ENCODE measurements at regions not wholly inside any gene's neighbourhood (a gene's known extent, or its start where the extent isn't known, plus 50 kb on each side); places are given as distances from the start of the nearest gene placed in this dataset.
"Not testable (repeated sequence)": the region's sequence is repeated elsewhere in the genome, so short reads cannot be mapped to it uniquely, and the experiment has no call there.

DNA sequence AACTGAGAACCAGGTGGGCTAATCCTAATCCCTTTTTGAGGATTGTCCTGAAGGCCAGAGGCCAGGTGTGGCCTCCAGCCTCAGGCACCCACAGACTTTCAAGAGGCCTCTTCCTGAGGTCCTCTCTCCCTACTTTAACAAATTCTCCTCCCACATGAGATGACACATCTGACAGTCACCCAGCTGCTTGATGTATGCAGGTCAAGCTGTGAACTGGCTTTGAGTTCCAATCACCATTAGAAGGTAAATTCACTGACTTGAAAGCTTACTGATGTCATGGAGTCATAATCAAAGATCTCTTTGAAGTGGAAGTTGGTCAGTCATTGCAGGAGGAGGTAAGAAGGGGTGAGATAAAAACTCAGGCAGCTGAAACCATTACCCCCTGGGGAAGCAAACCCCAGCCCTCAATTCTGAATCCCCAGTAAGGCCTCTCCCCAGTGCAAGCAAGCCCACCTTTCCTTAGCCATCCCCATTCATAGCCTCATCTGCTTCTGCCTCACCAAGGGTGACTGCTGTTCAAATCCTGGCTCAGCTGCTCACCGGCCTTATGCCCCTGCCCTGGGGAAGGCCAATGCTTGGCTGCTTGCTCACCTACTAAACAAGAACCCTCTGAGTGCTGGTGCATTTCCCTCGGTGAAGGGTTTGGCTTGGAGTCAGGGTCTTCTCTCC is 196.3 kb downstream of the BCL2L11 start:
- not testable (repeated sequence) for DNase-seq (ENCODE audit: low read depth)

DNA sequence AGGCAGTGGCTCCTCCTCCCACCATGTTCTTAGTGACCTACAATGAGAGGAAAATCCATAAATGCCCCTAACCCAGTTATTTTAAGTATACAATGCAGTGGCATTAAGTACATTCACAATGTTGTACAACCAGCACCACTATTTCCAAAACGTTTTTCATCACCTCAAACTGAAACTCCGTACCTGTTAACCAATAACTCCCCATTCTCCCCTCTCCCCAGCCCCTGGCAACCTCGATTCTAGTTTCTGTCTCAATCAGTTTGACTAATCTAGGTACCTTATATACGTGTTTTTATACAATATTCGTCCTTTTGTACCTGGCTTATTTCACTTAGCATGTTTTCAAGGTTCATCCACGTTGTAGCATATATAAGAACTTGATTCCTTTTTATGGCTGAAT is 198.8 kb downstream of the BCL2L11 start:
- not testable (repeated sequence) for DNase-seq (ENCODE audit: low read depth)

DNA sequence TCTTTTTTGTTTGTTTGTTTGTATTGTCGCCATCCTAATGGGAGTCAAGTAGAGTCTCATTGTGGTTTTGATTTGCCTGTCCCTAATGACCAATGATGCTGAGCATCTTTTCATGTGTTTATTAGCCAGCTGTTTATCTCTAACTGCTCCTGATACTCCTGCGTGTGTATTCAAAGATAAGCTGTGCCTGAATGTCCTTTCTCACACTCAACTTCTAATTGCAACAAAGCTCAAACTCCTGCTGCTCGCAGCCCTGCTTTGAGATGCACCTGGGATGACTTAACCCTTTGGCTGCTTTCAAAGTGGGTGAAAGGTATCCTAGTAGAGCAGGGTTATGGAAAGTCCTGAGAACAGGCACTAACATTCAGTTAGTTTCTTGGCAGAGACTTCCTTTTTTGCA is 199.6 kb downstream of the BCL2L11 start:
- DNase-seq (ENCODE audit: low read depth), result not testable (repeated sequence)

DNA sequence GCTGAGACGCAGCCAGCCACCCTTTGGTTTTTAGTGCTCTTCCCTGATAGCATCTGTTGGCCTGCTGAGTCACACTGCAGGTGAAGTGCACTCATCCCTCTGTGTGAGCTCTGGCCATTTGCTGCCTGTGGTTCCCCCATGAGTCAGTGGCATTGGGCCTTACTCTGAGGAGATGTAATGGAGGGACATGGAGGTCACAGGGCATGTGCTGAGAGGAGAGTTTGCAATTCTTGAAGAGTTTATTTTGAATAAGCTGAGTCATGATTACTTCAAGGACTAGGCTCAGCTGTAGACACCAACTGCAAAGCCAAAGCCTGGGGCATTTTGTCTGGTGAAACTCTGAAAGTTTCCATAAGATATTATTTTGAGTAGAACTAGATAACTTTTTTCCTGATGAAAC is 200.3 kb downstream of the BCL2L11 start:
- DNase-seq (ENCODE audit: low read depth), result peak; percentile 98

DNA sequence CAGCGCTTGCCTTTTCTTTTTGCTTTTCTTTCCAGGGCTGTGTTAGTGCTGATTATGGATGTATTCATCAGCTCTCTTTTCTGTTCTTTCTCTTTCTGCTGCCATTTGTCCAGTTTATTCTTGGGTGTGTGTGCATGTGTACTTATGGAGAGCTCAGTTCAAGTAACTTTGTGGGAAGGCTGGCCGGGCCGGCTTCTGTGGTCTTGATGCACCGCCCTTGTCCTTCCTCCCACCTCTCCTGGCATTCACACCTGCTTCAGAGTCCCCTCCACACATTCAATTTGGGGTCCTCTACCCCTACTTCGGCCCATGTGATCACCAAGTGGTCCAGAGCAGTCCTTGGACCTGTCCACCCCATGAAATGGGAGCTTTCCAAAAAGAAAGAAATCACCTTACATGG is 202.7 kb downstream of the BCL2L11 start:
- DNase-seq (ENCODE audit: low read depth), result not testable (repeated sequence)

DNA sequence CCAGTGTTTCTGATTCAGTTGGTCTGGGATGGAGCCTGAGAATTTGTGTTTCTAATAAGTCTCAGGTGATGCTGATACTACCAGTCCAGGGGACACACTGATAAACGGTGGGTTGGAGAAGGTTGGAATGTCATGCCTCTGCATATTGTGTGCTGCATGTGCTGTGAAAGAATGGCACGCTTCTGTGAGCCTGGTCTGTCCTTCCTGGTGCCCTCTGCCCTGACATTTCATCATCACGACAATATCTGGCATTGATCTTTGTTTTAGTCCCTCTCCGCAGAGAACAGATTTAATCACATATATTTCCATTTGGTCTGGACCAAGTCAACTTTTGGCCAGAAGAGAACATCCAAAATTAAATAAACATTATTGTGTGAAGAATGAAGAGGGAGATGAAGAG is 207.0 kb downstream of the BCL2L11 start:
- DNase-seq (ENCODE audit: low read depth), result not testable (repeated sequence)

DNA sequence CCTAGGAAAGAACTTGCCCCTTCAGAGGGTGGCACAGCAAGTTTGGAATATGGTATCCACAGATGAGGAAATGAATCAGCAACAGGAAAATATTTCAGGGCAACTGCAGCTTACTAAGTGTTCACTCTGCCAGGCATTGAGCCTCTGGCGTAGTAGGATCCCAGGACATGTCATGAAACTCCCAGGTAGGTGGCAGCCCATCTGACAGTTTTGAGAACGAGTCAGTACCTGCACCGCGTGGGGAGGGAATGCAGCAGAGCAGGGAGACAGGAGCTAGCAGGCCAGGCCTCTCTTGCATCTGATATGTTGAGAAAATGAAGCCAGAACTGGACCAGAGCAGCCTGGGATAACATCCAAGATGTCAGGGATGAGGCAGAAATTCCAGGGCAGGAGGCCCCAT is 208.6 kb downstream of the BCL2L11 start:
- DNase-seq (ENCODE audit: low read depth), result not testable (repeated sequence)

DNA sequence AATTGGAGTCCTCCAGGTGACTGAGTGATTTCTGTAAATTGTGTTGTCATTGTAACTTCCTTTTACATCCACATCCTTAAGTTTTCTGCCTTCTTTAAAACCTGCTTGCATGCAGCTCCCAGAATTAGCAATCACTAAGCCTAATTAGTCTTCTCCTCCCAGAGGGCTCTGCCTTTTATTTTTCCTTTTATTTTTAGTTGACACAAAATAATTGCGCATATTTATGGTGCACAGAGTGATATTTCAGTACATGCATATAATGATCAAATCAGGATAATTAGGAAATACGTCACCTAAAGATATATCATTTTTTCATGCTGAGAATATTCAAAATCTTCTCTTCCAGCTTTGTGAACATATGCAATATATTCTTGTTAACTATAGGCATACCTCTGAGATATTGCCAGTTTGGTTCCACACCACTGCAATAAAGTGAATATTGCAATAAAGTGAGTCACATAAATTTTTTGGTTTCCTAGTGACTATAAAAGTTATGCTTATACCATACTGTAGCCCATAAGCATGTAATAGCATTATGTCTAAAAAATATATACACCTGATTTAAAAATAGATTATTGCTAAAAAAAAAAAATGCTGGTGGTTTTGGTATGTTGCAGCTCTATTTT is 210.5 kb downstream of the BCL2L11 start:
- DNase-seq (ENCODE audit: low read depth), result not testable (repeated sequence)

DNA sequence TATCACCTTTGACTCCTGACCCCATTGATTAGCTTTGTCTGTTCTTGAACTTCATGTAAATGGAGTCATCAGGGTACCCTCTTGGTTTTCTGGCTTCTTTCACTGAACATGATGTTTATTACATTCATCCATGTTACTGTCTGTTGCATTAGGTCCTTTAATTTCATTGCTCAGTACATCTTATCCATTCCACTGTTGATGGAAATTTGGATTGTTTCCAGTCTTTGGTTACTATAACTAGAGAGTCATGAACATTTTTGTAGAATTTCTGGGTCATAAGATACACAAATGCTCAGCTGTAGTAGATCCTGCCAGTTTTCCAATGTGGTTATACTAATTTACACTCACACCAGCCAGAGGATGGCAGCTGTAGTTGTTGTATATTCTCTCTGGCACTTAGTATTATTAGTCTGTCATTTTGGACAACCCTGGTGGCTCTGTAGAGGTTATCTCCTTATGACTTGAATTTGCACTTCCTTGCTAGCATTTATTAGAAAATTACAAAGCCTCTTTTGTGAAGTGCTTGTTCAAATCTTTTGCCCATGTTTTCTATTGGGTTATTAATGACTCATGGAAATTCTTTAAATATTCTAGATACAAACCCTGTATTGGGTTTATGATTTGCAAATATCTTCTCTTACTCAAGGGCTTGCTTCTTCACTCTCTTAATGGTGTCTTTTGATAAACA is 214.7 kb downstream of the BCL2L11 start:
- not testable (repeated sequence) for DNase-seq (ENCODE audit: low read depth)

DNA sequence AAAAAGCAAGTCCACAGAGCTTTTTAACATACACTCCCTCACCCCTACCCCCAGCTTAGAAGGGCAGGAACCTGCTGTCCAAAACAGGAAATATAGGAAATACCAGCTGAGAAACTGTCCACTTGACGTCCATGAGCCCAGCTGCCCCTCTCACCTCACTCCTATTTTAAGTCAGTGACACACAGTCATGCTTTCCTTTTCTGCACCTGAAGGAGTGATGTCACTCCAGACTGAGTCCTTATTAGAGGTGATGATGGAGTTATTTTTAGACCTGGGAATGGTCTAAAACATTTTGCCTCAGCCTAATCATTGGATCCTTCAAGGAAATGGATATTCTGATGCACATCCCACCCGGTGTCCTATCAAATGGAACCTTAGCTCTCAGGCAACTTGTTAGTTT is 217.8 kb downstream of the BCL2L11 start:
- DNase-seq (ENCODE audit: low read depth), result not testable (repeated sequence)

DNA sequence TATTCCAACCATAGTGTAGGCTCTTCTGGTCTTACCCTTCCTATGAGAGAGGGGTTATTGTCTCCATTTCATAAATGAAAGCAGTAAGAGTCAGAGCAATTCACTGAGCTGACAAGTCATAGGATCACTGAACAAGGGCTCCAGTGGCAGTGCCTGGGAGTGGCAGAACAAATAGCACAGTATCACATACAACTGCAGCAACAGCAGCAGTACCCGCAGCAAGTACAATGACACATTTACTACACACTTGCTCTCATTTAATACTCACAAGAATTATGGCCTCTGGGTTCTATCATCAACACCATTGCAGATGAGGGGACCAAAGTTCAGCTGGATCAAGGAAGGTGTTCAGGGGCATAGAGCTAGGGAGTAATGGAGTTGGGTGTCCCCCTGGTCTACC is 218.8 kb downstream of the BCL2L11 start:
- DNase-seq (ENCODE audit: low read depth), result not testable (repeated sequence)

DNA sequence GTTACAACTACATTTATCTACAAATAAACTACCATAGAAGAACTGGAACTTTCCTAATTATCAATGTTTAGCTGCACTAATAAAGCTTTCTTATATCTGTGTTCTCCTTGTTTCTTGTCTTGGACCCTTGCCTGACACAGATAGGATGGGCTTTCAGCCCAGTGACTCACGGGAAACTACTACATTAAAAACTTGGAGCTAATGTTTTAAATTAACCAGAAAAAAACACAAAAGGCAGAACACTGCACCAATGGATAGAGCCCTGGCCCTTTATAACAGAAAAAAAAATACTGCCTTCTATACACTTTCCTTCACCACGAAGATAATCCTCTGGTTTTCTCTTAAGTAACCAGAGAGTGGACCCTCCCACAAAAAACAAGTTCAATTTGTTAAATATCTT is 223.9 kb downstream of the BCL2L11 start:
- DNase-seq (ENCODE audit: low read depth), result not testable (repeated sequence)

DNA sequence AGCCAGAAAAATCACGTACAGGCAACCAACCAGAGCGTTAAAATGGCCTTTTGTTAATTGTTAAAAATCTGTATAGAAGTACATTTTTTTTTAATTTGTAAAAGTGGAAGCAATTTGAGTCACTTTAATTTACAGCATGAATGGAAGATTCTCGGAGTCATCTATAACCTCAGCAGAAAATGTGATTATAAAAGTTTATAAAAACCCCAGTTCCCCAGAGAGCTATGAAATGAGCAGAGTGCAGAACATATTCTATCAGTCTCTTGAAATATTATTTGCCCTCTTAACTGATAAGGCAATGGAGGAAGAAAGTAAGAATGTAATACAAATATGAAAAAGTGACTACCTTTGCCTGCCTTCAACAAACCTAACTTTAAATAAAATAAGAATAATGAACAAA is 224.7 kb downstream of the BCL2L11 start:
- DNase-seq (ENCODE audit: low read depth), result not testable (repeated sequence)

DNA sequence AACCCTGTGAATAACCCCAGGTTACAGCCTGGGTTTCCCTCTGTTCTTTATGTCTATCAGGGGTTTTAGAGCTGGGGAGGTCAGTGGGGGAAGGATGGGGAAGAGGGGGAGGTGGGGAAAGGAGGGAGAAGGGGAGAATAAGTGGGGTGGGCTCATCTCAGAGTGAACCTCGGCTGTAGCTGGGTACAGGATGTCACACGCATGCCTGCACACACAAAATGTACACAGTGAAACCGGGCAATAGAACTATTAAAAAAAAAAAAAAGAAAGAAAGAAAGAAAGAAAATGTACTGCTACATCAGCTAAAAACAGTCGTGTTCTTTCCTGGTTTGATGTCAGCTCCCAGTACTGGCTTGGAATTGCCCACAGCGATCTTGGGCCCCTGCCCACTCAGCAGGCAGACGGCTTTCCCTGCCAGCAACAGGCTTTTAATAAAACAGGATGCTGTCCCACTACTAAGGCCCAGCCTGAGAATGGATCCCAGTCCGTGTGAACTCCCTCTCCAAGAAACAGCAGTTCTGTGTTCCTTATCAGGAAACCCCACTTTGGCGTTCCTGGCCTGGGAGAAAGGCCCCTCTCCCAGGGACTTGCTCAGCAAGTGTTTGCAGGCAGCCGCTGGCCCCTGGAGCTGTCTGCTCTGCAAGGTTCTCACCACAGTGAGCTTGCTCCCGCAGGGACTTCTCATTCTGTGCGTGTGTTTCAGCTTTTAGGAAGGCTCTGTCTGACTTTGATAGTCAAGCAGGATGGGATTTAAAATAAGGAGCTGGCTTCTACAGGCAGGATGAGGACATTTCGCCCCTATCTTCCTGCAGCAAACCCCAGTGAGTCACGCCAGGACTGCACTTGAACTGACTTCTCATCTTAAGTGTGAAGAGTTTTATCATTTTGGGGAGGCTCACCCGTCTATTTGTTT is 225.6 kb downstream of the BCL2L11 start:
- peak; percentile 63 for DNase-seq (ENCODE audit: low read depth)

DNA sequence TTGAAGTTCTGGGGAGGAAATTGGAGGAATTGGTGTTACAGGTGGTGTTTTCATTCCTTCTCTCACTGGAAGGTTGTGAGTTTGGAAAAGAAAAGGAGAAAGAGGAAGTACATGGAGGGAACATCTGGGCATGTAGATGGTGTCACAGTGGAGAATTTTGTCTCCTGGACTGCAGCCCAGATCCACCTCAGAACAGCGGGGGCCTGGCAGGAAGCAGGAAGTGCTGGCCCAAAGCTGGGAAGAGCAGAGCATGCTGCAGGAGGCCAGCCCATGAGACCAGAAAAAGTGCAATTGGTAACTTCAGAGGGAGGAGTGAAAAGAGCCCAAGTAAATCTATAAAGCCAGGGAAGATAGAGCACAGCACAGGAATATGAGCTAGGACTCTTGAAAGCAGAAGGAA is 227.0 kb downstream of the BCL2L11 start:
- DNase-seq (ENCODE audit: low read depth), result not testable (repeated sequence)

DNA sequence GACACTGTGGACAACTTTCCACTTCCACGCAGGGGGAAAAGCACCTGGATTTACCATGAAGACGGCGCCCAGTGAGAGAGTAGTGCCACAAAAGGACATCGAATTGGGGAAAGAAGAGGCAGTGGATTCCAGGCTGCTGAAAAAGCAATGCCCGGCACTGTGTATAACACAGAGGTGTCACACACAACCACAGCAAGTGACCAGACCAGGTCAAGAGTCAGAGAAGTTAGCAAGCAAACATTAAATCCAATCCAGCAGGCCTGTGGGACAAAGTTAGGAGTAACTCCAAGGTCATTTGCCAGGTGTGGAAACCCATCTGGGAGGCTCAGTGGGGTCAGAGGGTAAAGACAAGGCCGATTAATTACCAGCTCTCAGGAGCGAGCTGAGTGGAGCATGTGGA is 227.6 kb downstream of the BCL2L11 start:
- DNase-seq (ENCODE audit: low read depth), result not testable (repeated sequence)

DNA sequence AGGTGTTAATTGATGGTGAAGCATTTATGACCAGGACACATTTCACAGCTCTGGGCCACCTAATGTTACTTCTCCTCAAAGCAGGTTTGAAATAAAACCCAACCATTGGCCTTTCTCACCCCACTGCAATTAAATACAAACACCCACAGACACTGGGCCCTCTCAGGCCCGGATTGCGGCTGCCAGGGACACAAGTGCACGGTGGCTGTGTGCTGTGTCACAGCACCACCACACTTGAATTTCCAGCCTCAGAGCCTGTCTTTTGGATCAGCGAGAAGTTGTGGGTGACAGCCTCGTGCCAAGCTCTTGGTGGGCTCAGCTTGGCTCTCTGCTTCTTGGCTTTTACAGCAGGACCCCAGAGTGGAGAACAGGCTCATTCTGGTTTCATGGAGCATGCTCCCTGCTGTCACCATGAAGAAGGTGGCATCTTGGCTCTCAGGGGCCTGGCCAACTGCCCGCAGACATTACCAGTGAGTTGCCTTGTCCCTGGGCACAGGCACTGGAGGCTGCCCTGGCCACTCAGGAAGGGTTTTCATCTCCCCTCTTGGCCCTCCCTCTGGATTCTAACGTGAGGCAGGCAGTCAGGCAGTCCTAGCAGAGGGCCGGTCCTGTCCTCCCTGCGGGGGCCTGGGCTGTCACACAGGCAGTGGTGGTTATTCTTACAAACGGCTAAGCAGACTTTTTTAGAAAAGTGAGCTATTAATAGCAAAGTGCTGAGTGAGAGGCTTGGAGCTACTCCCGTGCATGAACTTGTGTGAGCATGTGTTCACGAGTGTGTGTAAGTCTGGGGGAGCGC is 234.5 kb downstream of the BCL2L11 start:
- not testable (repeated sequence) for DNase-seq (ENCODE audit: low read depth)

DNA sequence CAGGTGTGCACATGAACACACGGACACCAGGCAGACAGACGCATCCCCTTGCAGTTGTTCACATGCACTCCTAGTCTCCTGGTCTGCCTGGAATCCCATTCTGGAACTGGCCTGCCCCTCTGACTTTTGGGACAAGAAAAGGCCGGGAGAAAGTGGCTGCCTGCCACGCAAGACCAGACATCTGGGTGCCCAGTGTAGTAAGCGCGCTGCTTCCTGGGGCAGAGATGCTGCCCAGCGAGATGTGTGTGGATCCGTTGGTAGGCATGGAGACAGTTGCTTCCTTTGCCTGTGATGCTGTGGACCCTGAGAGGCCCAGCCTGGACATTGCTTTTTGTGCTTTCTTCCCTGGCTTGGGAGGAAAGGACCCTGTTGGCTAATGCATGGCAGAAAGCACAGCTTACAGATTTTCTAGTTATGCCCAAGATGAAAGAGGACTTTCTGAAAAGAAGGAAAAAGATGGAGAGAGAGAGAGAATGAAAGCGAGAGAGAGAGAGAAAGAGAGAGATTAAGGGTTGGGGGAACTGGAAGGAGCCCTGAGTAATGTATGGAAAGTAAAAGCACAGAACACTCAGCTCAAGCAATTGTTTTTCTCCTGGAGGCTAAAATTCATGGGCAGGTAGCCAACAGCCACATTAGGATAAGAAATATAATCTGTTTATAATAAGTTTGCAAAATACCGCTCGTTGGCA is 235.3 kb downstream of the BCL2L11 start:
- not testable (repeated sequence) for DNase-seq (ENCODE audit: low read depth)

DNA sequence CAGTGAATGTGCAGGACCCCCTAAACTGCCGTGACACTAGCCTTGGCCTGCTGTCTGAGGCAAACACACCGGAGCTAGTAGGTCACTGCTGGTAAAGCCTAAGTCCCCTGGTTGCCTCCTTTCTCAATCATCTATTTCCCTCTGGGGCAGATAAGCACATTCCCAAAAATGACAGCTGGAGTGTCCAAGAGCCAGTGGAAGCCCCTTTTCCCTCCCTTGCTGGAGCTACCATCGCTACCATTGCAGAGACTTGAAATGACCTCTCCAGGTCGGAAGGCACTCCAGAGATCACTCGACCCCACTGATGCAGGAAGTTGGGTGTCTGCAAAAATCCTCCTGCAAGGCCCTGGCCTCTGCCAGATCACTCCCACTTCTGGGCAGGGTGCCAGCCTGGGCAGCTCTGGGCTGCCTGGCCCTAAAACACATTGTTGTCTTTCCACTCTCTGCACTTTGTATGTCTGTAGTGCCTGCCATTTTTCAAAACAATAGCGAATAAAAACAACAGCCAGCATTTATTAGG is 235.9 kb downstream of the BCL2L11 start:
- peak; percentile 50 for DNase-seq (ENCODE audit: low read depth)

DNA sequence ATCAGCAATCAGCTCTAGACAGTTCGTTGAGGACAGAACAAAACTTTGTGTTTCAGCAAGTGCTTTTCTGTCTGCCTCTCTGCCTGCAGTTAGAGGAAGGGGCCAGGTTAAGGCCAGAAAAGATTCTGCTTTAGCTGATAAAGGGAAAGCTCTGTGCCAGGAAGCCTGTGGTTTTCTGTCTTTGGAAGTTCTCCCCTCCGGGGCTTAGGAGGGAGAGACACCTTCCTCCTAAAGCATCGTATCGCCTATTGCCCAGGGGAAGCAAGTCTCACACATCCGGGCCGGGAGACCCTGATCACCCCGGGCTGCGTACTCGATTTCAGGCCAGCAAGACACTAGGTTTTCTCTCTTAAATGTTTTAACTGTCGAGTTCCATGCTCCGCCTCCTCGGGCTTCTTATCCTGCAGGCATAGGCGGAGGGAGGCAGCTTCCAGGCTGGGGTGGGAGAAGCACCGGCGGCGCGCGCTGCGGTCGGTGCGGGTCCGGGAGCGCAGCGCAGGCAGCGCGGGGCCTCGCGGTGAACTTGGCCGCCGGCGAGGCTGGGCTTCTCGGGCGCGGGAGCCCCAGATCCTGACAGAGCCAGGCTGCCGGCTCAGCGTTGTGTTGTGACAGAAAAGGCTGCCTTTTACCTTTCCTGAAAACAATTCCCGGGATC is 245.4 kb downstream of the BCL2L11 start:
- not testable (repeated sequence) for DNase-seq (ENCODE audit: low read depth)
